Muscle of arm (tissue), 1 donor: ENCODE measurements at regions not wholly inside any gene's neighbourhood (a gene's known extent, or its start where the extent isn't known, plus 50 kb on each side); places are given as distances from the start of the nearest gene placed in this dataset.

Experiments used
- DNase-seq: peaks from one replicate; pipeline ENCODE4 v3.0.0-alpha.2; 2013

DNA sequence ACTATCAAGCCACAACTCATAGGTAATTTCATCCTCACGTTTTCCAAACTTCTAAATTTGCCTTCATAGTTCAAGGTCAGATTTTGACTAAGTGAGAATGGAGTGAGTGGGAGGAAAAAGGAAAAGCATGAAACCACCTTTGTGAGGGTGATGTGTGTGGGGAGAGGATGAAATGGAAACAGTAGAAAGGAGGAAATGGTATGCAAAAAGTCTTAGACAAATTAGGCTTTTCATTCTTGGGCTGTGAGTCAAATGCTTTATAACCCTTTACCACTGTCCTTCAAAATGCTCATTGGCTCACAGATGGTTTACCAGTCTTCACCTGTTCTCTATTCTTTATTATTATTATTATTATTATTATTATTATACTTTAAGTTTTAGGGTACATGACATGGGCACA lies 127.2 kb downstream of the RAP2A start:
- no peak for DNase-seq

DNA sequence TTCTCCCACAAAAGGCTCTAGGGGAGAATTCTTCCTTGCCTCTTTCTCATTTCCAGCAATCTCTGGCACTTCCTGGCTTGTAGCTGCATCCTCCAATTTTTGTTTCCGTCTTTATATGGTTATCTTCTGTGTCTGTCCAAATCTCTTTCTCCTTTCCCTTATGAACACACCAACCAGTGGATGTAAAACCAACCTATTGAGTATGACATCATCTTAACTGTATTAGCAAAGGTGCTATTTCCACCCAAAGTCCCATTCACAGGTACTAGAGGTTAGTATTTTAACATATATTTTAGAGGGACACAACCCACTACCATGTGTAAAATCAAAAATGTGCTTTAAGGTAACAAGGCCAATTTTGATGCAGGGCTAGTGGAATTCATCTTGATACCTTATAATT lies 129.0 kb downstream of the RAP2A start:
- no peak for DNase-seq

DNA sequence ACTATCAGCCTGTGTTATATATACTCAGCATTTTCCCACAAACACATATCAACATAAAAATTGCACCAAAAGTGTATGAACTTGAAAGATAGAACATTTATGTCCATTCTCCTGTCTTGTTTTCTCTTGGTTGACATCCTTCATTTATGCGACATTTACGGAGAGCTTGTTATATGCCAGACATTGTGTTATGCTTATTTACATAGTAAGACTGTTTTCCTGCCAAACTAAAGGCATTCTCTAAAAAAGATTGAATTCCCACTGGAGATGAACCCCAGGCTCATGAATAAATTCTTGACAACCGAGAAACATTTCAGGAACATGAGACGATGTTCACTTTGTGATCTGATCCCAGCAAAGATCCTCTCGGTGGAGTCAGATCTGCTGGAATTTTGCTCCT lies 131.0 kb downstream of the RAP2A start:
- no peak for DNase-seq

DNA sequence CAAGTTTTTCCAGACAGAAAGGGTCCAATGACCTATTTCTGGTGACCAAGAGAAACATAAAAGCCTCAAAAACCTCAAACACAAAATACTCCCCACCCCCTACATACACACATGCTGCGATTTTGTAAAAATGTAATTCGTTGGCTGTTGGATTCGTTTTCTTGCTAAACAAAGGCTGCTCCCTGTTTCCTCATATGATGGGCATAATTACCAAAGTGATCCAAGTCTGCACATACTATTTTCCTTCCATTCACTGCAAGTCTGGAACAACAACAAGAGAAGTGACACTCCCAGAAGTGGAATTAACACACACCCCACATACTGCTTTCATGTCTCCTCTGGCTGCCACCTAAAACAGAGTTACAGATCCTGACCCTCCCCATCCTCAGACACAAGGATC lies 131.9 kb downstream of the RAP2A start:
- no peak for DNase-seq

DNA sequence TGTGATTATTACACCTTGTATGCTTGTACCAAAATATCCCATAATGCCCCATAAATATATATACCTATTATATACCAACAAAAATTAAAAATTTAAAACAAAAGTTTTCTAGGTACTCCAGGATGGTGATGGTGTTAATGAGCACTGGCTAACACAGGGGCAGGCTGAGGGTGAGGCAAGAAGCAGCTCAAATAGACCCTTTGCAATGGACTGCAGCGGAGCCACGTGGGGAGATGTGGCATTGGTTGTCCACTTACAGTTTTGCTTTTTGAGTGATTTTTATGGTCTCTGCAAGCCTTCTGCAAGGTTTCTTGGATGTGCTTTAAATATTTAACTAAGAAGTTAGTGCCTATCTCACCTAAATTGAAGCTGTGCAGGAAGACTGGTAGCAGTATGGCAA lies 132.9 kb downstream of the RAP2A start:
- no peak for DNase-seq

DNA sequence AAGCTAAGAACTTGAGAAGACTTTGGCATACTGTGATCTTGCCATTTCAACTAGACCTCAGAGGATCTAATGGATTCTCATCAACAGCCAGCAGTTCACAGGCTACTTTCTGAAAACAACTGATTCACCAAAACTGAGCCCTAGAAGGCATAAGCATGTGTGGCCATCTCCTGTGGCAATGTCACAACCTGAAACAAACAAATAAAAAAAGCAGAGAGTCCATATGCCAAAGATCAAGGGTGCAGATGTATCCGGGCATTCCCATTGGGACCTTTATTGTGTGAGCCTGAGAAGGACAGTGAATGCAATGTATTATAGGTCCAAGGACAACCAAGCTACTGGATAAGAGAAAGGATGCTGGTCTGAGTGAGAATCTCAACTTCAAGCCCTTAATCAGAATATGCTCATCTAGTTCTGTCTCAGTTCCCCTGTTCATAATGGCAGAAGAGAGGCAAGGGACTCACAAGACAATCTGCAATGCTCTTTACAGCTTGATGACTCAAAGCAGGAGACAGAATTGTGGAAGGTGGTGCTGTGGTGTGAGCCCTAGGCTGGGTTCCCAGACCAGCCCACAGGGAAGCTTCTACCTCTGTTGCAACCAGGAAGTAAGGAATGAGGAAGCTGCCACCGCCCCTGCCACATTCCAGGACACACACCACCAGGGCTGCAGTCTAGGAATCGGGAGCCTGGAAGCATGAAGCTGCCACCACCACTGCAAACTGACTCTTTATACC lies 133.7 kb downstream of the RAP2A start:
- DNase-seq: no peak

DNA sequence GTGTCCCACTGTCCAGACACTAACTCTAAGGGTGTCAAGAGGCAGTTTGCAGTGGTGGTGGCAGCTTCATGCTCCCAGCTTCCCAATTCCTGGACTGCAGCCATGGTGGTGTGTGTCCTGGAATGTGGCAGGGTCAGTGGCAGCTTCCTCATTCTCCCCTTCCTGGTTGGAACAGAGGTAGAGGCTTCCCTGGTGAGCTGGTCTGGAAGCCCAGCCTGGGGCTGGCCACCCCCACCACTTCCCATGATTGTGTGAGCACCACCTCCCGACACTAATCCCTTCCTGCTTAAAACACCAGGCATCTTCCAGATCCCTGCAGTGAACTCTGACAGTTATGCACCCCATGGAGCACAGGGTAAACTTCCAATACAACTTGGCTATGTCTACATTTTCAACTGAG lies 134.9 kb downstream of the RAP2A start:
- no peak for DNase-seq

DNA sequence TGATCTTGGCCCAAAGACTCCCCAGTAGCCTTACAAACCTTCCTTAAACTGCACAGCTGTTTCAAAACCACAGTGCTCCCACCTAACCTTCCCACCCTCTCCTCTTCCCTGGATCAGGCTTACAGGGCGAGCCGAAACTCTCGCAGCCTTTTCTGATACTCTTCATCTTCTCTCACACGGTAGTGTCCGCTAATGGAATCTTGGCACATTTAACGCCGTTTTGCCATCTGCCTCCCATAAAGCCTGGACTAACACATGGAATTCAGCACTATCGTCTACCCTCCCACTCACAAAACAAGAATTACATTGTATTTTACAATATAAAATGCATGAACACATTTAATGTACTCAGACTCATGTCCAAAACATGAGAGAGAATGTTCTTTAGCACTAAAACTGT lies 135.9 kb downstream of the RAP2A start:
- no peak for DNase-seq

DNA sequence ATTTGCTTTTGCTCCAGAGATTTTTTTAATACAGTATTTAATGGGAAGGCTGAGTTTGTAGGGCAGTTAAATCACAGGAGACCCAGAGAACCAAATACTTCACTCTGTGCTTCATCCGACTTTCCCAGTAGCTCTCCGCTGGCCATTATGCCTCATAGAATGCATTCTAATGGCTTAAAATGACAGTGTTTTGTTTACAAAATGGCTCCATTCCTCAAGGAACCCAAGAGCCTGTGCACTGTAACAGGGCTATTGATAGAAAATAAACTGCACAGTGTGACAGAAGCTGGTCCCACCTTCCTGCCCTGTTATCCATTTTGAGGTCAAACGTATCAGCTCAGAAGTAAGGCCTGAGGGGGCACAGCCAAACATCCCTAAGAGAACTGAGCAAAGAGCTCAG lies 136.5 kb downstream of the RAP2A start:
- no peak for DNase-seq

DNA sequence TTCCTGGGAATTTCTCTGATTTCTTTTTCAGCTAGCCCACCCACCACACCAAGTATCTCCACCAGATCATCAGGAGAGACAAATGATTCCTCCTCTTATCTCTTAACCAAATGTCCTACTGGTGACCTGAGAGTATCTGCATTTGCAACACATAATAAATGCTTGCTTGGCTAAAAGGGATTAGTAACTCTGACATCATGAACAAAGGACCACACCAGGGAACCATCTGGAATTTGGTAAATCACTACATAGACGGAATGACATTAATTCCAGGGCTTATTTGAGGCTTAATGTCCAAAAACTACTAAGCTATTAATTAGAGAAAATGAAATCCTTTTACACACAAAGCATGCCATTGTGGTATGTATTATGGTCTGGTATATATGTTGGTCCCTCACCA lies 139.0 kb downstream of the RAP2A start:
- DNase-seq: no peak

DNA sequence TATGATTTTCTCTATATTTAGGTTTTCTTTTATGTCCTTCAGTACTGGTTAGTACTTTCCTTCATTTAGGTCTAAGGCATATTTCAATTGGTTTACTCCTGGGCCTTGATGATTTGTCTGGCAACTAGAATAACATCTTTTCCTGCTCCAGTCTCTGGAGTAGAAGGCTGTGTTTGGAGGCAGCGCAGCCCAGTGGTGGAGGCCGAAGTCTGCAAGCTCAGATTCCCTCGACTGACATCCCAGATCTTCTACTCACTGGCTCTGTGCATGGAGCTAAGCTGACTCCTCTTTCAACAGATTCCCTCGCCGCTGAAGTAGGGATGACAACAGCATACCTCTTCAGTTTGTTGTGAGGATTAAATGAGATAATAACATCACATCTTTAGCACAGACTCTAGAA lies 141.0 kb downstream of the RAP2A start:
- peak; percentile 12 for DNase-seq

DNA sequence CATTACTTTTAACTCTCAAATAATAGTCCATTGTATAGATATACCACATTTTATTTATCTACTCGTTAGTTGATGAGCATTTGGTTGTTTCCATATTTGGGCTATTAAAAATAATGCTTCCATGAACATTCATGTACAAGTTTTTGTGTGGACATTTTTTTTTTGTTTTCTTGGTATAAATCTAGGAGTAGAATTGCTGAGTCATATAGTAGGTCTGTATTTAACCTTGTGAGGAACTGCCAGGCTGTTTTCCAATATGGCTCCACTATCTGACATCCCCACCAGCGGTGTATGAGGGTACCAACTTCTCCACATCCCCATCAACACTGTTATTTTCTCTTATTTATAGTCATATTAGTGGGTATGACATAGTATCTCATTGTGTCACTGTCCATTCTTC lies 143.1 kb downstream of the RAP2A start:
- no peak for DNase-seq

DNA sequence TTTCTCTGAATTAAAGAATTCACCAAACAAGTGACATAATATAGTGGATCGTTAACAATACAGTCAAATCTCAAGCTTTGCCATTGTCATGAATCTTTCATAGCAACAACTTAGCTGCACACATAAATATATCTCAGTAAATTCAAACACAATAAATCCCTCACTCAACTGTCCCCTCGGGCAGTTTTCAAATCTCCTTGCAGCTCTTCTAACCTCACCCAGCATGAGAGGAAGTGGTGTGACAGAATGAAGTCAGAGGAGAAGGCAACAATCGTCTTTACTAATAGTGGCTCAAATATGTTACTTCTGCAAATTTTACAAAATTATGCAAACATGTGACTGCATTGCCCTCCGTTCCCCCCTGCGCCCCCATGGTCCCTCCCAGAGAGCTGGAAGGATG lies 148.2 kb downstream of the RAP2A start:
- DNase-seq: no peak

DNA sequence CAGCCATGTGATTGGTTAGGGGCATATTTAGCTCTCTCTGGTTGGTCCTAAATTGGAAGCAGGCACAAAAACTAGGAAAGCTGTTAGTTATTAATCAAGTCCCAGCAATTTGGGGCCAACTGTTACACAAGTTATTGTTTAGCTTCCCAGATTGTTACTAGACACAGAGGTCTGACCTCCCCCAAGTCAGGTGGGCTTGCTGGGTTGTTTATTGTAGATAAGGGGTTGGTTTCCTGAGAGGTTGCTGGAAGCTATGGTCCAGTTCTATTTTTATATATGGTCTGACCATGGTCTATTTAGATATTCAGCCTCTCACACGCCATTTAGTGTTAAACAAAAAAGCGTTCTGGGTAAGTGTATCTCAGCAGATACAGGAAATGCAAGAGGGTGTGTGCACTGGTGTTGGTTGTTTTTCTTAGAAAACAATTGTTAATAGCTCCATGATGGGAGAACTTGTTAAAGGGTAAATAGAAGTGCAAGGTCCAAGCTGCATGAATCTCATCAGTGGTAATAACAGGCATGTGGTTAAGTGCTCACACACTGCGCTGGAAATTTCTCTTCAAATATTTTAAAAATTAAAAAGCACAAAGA lies 150.0 kb downstream of the RAP2A start:
- DNase-seq: no peak

DNA sequence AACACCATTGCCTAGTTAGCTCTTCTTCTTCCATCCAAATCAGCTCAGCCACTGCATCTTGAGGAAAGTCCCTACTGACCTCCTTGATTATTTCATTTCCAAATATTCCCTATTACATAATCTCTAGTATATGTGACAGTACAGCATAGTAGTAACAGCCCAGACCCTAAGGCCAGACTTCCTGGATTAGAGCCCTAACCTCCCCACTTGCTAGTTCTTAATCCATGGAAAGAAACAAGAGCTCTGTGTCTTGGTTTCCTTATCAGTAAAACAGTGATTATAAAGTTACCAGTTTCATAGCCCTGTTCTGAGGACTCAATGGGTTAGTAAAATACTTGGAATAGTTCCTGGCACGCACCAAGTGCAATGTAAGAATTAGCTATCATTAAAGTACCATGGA lies 153.0 kb downstream of the RAP2A start:
- no peak for DNase-seq

DNA sequence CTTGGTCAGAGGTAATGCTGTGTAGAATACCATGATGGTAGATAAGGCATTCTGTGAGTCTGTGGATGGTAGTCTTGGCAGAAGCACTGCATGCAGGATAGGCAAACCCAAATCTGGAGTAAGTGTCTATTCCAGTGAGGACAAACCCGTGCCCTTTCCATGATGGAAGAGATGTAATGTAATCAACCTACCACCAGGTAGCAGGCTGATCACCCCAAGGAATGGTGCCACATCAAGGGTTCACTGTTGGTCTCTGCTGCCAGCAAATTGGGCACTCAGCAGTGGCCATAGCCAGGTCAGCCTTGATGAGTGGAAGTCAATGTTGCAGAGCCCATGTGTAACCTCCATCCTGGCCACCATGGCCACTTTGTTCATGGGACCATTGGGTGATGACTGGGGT lies 155.0 kb downstream of the RAP2A start:
- no peak for DNase-seq

DNA sequence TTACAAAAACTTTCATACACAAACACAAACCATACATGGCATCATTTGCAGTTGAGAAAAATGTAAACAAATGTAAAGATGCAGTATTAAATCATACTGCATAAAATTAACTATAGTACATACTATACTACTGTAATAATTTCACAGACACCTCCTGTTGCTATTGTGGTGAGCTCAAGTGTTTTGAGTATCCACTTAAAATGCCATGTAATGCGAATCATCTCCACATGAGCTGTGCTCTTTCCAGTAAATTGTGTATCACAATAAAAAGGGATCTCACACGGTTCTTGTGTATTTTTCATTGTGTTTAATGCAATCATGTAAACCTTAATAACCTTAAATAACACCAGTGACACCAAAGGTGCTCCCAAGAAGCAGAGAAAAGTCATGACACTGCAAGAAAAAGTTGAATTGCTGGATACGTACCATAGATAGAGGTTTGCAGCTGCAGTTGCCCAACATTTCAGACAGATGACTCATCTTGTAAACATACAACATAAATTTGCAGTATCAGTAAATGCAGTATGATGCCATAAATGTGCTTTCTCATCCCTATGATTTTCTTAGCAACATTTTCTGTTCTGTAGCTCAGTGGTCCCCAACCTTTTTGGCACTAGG lies 166.6 kb downstream of the RAP2A start:
- DNase-seq: no peak

DNA sequence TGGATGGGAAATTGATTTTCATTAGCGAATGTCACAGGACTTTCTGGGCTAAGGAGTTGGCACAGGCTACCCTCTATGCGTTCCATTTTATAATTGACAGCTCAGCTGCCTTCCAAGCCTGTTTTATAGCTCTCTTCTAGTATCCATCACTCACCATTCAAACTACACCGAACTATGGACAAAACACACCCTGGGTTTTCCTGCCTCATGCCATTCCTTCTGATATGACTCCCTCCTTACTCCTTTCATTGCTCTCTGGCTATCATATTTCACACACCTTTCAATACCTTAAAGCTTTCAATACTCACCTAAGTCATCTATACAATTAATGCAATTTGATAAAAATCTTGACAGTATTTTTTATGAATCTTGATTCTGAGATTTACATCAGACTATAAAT lies 181.3 kb downstream of the RAP2A start:
- no peak for DNase-seq

DNA sequence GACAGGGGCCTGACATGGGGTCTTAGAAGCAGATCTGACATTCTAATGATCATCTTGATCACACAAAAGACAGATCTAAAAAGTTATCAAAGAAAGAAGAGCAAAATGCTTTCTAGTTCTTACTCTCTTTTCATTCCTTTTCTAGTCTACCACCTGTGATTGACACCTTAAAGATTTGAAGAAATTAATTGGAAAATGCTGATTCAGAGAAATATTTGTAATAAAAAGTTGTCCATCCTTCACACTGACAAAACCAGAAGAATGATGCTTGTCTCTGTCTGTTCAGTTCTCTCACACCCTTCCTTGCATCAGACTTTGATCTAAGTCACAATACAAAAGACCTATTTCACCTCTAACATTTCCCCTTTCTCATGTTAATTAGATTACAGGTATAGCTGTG lies 182.4 kb downstream of the RAP2A start:
- no peak for DNase-seq

DNA sequence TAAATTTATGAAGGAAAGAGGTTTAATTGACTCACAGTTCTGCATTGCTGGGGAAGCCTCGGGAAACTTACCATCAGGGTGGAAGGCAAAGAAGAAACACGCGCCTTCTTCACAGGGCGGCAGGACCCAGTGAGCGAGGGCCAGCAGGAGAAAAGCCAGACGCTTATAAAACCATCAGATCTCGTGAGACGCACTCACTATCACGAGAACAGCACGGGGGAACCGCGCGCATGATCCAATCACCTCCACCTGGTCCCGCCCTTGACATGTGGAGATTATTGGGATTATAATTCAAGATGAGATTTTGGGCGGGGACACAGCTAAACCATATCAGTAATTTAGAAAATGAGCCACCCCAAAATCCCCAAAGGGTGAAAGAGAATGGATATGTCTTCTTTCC lies 187.1 kb downstream of the RAP2A start:
- no peak for DNase-seq

DNA sequence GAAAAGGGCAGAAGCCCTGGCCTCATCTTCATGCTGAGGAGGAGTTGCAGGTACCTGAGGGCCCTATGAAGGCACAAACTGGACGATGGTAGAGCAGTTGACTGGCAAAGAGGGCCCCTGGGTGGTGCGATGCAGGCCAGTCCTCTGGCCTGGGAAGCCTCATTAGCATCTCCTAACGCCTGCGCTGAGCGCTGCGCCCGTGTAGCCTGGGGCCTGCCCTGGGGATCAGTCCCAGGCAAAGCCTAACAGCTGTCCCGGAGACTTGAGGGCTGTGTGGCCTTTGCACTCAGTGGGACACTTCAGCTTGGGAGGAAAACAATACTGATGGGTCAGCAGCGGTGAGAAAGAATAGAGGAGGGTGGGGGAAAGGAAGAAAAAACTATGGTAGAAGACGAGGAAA lies 187.7 kb downstream of the RAP2A start:
- DNase-seq: no peak

DNA sequence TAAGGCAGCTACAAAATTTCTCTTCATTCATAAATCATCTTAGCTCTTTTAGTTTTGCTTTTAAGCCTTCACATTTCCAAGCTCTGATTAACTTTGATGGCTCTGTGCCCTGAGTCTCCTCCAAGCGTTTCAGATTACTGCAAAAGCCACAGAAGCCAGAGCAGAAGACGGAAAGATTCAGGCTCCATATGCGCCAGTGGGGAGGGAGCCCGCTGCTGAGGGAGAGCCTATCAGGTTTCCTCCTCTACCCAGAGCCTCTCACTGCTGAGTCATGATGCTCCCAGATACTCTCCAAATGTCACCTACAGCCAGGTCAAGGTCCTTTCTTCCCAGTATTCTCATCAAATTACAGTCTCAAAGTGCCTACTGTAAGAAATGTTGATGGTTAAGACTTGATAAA lies 193.6 kb downstream of the RAP2A start:
- DNase-seq: peak; percentile 84

DNA sequence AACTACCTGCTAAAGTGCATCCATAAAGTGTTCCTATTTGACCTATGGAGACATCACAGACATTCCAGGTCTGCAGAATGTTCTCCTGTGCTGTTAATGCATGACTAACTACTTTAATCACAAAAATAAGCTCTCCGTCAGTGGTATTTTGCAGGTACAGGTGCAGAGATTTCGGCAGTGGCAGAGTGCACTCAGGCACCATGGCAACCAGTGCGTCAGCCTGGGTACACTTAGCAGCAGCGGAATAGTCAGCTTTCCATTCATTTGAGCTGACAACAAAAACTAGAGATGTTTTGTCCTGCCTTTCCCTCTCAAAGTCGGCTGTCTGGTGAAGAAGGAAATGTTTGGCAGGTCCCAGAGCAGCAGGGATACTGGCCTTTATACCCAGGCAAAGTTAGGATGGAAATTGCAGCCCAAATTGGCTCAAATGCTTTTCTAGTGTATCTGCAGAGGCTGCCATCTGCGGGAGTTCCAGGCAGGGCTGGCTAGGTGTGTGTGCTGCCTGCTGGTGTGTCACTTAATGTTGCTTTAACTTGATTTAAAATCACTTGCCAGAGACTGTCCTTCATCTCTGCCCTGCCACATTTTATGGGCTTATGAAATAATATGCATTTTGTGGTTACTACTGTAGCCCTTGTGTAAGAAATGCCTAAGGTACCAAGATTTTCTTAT lies 195.8 kb downstream of the RAP2A start:
- DNase-seq: no peak
